ENCODE measurements at regions not wholly inside any gene's neighbourhood (a gene's known extent, or its start where the extent isn't known, plus 50 kb on each side); places are given as distances from the start of the nearest gene placed in this dataset.

- intact Hi-C loops (cut with DNase I; ENCODE audit: low total_unique reads) = no loop called here
- no peak overlapping the region for H3K4me3 ChIP-seq
- no peaks in the 10 kb centered on the region for H3K36me3 ChIP-seq (ENCODE audit: low read depth, missing control alignments)
- no peak for DNase-seq
- no peaks in the 10 kb centered on the region for H3K27me3 ChIP-seq
- no peaks in the 10 kb centered on the region for H3K9me3 ChIP-seq
- H3K4me1 ChIP-seq = no peaks in the 10 kb centered on the region
- H3K27ac ChIP-seq = no peak overlapping the region
- TF ChIP-seq CTCF (IDR thresholded peaks at IDR 0.05) (no peak), POLR2A (IDR thresholded peaks at IDR 0.05) (no peak)
Measured at GRCh38 chr6:81623106-81623759, 129.2 kb downstream of the TENT5A start.

- 89 to 91% methylated on average over 2 of the region's 2 CpGs for WGBS, 2 donors
- no peaks in the 10 kb centered on the region for H3K36me3 ChIP-seq (ENCODE audit: low read depth, missing control alignments)
- H3K27ac ChIP-seq = no peak overlapping the region
- no peaks in the 10 kb centered on the region for H3K9me3 ChIP-seq
- no peaks in the 10 kb centered on the region for H3K4me1 ChIP-seq
- intact Hi-C loops (cut with DNase I; ENCODE audit: low total_unique reads) = no loop called here
- no peak overlapping the region for H3K4me3 ChIP-seq
- H3K27me3 ChIP-seq = no peaks in the 10 kb centered on the region
- DNase-seq = no peak
- TF ChIP-seq POLR2A (IDR thresholded peaks at IDR 0.05) = no peak
- TF ChIP-seq CTCF (IDR thresholded peaks at IDR 0.05) = no peak
Measured at GRCh38 chr6:81621816-81622395, 130.6 kb downstream of the TENT5A start.

GRCh38 chr6:81614292-81614691 lies 138.2 kb downstream of the TENT5A start:
- no peak for DNase-seq
- Histone ChIP-seq H3K27me3 (no peaks in the 10 kb centered on the region), H3K4me1 (peaks cover 4% of the 10 kb centered on the region), H3K9me3 (no peaks in the 10 kb centered on the region), H3K36me3 (ENCODE audit: low read depth, missing control alignments) (no peaks in the 10 kb centered on the region), H3K27ac (no peak overlapping the region), H3K4me3 (no peak overlapping the region)
- 40 to 44% methylated on average over 1 of the region's 1 CpG for WGBS, 2 donors
- no peak for TF ChIP-seq CTCF (IDR thresholded peaks at IDR 0.05)
- no peak for TF ChIP-seq POLR2A (IDR thresholded peaks at IDR 0.05)
- intact Hi-C loops (cut with DNase I; ENCODE audit: low total_unique reads) = no loop called here

- Histone ChIP-seq H3K9me3 (no peaks in the 10 kb centered on the region), H3K27me3 (no peaks in the 10 kb centered on the region), H3K4me1 (peaks cover 4% of the 10 kb centered on the region), H3K4me3 (no peak overlapping the region), H3K27ac (no peak overlapping the region), H3K36me3 (ENCODE audit: low read depth, missing control alignments) (no peaks in the 10 kb centered on the region)
- DNase-seq = no peak
- TF ChIP-seq CTCF (IDR thresholded peaks at IDR 0.05) (no peak), POLR2A (IDR thresholded peaks at IDR 0.05) (no peak)
- 36 to 59% methylated on average over 1 of the region's 1 CpG for WGBS, 2 donors
- intact Hi-C loops (cut with DNase I; ENCODE audit: low total_unique reads) = no loop called here
Measured at GRCh38 chr6:81613606-81614005, 138.9 kb downstream of the TENT5A start.

GRCh38 chr6:81612136-81612535 lies 140.3 kb downstream of the TENT5A start:
- intact Hi-C loops (cut with DNase I; ENCODE audit: low total_unique reads) = no loop called here
- 92 to 96% methylated on average over 4 of the region's 4 CpGs for WGBS, 2 donors
- Histone ChIP-seq H3K9me3 (no peaks in the 10 kb centered on the region), H3K27ac (no peak overlapping the region), H3K36me3 (ENCODE audit: low read depth, missing control alignments) (no peaks in the 10 kb centered on the region), H3K4me1 (peaks cover 4% of the 10 kb centered on the region), H3K4me3 (no peak overlapping the region), H3K27me3 (no peaks in the 10 kb centered on the region)
- DNase-seq = no peak
- TF ChIP-seq CTCF (IDR thresholded peaks at IDR 0.05) = no peak
- no peak for TF ChIP-seq POLR2A (IDR thresholded peaks at IDR 0.05)

Data from testis (tissue), 2 donors.